PC-9 (cell line): ENCODE measurements at regions not wholly inside any gene's neighbourhood (a gene's known extent, or its start where the extent isn't known, plus 50 kb on each side); places are given as distances from the start of the nearest gene placed in this dataset.
"Not testable (repeated sequence)": the region's sequence is repeated elsewhere in the genome, so short reads cannot be mapped to it uniquely, and the experiment has no call there.

Experiments
- BruUV-seq: library from RNA; stranded (reverse); fragments of 400-500 nt; replicated peaks from 2 replicates; lab custom pipeline; 2021; lab: Mats Ljungman, UMichigan
- CTCF ChIA-PET: fragments of 300-600 bp; sonication (Branson Sonifier 250); formaldehyde crosslinking; loops from one replicate; lab custom pipeline; 2022; ENCODE audit warnings: antibody characterized with exemption; lab: Charles Lee
- POLR2A ChIA-PET: fragments of 300-600 bp; sonication (Branson Sonifier 250); formaldehyde crosslinking; loops from one replicate; lab custom pipeline; 2022; ENCODE audit warnings: antibody characterized with exemption; ENCODE audit not compliant: unreplicated experiment; lab: Charles Lee
- DNase-seq, 2 experiments: peaks; one replicate each; pipeline versions ENCODE4 v3.0.0 to v3.0.0-alpha.2; 2015 to 2022; ENCODE audit warnings: mixed read lengths in 1 of 2
- H2AFZ ChIP-seq: fragments of 200-600 bp; sonication (generic); 2 replicates; pipeline ENCODE4 v1.8.1; 2017; ENCODE audit warnings: antibody characterized with exemption
- H3F3A ChIP-seq: fragments of 200-600 bp; sonication (generic); 2 replicates; pipeline ENCODE4 v1.8.1; 2017; ENCODE audit warnings: antibody characterized with exemption, mild to moderate bottlenecking, low read depth; ENCODE audit not compliant: insufficient read depth
- H3K27ac ChIP-seq: fragments of 200-600 bp; sonication (generic); 2 replicates; pipeline ENCODE4 v1.6.1; 2016; ENCODE audit warnings: mixed run types
- H3K27me3 ChIP-seq: fragments of 200-600 bp; sonication (generic); 2 replicates; pipeline ENCODE4 v1.6.1; 2016; ENCODE audit warnings: low read depth, mixed run types; ENCODE audit not compliant: insufficient read depth
- H3K36me3 ChIP-seq: fragments of 200-600 bp; sonication (generic); 2 replicates; pipeline ENCODE4 v1.6.1; 2016; ENCODE audit warnings: low read depth, mixed run types
- H3K4me1 ChIP-seq: fragments of 200-600 bp; sonication (generic); replicated peaks from 2 replicates; pipeline ENCODE4 v1.6.1; 2016; ENCODE audit warnings: mixed run types; ENCODE audit not compliant: insufficient read depth
- H3K4me2 ChIP-seq: fragments of 200-600 bp; sonication (generic); 2 replicates; pipeline ENCODE4 v1.6.1; 2017; ENCODE audit warnings: mixed run types
- H3K4me3 ChIP-seq: fragments of 200-600 bp; sonication (generic); 2 replicates; pipeline ENCODE4 v1.6.1; 2016; ENCODE audit warnings: mixed run types
- H3K79me2 ChIP-seq: fragments of 200-600 bp; sonication (generic); 2 replicates; pipeline ENCODE4 v1.6.1; 2017; ENCODE audit warnings: low read depth, mixed run types
- H3K9me2 ChIP-seq: fragments of 200-600 bp; sonication (generic); 2 replicates; pipeline ENCODE4 v1.8.1; 2017; ENCODE audit warnings: mild to moderate bottlenecking; ENCODE audit not compliant: insufficient read depth
- H3K9me3 ChIP-seq: fragments of 200-600 bp; sonication (generic); 2 replicates; pipeline ENCODE4 v1.8.1; 2016; ENCODE audit warnings: low read depth; ENCODE audit not compliant: insufficient read depth
- H4K20me1 ChIP-seq: fragments of 200-600 bp; sonication (generic); 2 replicates; pipeline ENCODE4 v1.8.1; 2017; ENCODE audit not compliant: insufficient read depth
- EZH2 ChIP-seq: fragments of 200-600 bp; sonication (generic); IDR thresholded peaks from 2 replicates; pipeline ENCODE4 v1.8.0; 2017; ENCODE audit warnings: antibody characterized with exemption, low read depth
- intact Hi-C: fragments of 100-400 bp; cut with micrococcal nuclease; formaldehyde crosslinking; loops from one replicate; pipeline ENCODE4 v1.10.0; 2022; ENCODE audit not compliant: unreplicated experiment
- TF ChIP-seq, protein P1 (sequence below): fragments of 200-600 bp; sonication (generic); conservative IDR thresholded peaks from 2 replicates; pipeline ENCODE4 v1.6.1; 2017; ENCODE audit warnings: mixed run types, antibody characterized with exemption, mild to moderate bottlenecking, moderate library complexity

DNA sequence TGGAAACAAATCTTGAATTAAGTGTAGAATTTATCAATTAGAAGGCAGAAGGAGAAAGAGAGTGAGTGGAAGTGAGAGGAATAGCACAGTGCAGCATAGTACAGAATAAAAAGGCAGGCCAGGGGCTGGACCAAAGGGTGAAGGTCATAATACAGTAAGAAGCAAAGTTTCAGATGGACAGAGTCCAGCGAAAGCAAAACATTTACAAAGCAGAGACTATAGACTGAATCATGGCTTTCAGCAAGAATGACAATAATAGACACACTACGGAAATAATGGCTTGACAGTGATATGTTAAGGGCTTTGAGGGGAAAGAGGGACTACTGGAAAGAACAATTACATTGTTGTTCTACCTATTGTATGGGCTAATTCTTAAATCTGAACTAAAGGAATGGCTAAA, 249.0 kb upstream of the CHD1 start:
- no peaks in the 10 kb centered on the region for H3F3A ChIP-seq
- no peaks in the 10 kb centered on the region for H3K36me3 ChIP-seq
- H3K9me2 ChIP-seq, result no peaks in the 10 kb centered on the region
- no peak overlapping the region for H3K4me3 ChIP-seq
- TF ChIP-seq EZH2, result no peak
- TF ChIP-seq, protein P1, sequence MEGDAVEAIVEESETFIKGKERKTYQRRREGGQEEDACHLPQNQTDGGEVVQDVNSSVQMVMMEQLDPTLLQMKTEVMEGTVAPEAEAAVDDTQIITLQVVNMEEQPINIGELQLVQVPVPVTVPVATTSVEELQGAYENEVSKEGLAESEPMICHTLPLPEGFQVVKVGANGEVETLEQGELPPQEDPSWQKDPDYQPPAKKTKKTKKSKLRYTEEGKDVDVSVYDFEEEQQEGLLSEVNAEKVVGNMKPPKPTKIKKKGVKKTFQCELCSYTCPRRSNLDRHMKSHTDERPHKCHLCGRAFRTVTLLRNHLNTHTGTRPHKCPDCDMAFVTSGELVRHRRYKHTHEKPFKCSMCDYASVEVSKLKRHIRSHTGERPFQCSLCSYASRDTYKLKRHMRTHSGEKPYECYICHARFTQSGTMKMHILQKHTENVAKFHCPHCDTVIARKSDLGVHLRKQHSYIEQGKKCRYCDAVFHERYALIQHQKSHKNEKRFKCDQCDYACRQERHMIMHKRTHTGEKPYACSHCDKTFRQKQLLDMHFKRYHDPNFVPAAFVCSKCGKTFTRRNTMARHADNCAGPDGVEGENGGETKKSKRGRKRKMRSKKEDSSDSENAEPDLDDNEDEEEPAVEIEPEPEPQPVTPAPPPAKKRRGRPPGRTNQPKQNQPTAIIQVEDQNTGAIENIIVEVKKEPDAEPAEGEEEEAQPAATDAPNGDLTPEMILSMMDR, result no peak
- H4K20me1 ChIP-seq, result no peaks in the 10 kb centered on the region
- POLR2A ChIA-PET, result no interaction called here
- H3K9me3 ChIP-seq, result no peaks in the 10 kb centered on the region
- H3K27ac ChIP-seq, result no peak overlapping the region
- no peaks in the 10 kb centered on the region for H3K27me3 ChIP-seq
- no peak overlapping the region for H2AFZ ChIP-seq
- no peak overlapping the region for H3K4me2 ChIP-seq
- BruUV-seq, result no TSS peak
- CTCF ChIA-PET, result no interaction called here
- no peaks in the 10 kb centered on the region for H3K79me2 ChIP-seq
- H3K4me1 ChIP-seq, result no peaks in the 10 kb centered on the region
- intact Hi-C loops, result no loop called here
- no peak for DNase-seq

DNA sequence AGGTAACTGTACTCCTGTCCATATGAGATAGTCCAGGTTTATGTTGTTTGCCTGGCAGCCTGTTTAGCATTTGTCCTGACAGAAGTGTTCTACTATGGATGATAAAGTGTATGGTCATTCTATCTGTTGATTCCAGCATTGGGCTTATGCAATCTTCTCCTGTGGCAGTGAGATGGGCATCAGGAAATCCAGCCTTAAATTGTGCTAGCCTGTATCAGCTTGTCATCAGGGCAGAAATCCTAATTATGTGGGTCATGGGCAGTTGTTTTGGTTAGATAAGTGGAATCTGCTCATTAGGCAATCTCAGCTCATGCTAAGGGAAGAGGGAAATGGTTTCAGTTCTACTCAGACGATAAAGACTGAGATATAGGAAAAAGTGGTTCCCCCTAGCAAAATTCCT, 247.4 kb upstream of the CHD1 start:
- Histone ChIP-seq H3K36me3 (no peaks in the 10 kb centered on the region), H3K9me2 (no peaks in the 10 kb centered on the region), H3K4me1 (no peaks in the 10 kb centered on the region), H3K4me3 (no peak overlapping the region), H2AFZ (no peak overlapping the region), H3K9me3 (no peaks in the 10 kb centered on the region), H3K27ac (no peak overlapping the region), H3K79me2 (no peaks in the 10 kb centered on the region), H3F3A (no peaks in the 10 kb centered on the region), H3K4me2 (no peak overlapping the region), H3K27me3 (no peaks in the 10 kb centered on the region), H4K20me1 (no peaks in the 10 kb centered on the region)
- POLR2A ChIA-PET, result no interaction called here
- no TSS peak for BruUV-seq
- DNase-seq, result no peak
- intact Hi-C loops, result no loop called here
- TF ChIP-seq EZH2, result no peak
- TF ChIP-seq, protein P1, result no peak
- CTCF ChIA-PET, result no interaction called here

DNA sequence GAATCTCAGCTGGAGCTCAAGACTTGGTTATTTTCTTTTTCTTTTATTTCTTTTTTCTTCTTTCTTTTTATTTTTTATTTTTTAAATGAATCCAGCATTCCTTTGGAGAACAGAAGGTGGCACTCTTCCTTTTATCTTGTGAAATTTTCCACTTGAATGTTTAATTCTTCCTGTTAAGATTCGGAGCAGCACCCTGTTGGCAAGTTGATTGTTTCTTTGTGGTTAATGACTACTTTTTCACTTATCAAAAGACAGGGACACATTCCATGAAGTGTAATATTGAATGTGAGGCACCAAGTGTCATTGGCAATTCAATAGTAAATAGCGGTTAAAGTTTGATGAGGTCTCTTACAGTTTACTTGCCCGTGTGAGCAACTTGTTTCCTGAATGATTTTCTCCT, 240.5 kb upstream of the CHD1 start:
- Histone ChIP-seq H3K9me3 (no peaks in the 10 kb centered on the region), H3K79me2 (no peaks in the 10 kb centered on the region), H2AFZ (no peak overlapping the region), H3K4me2 (no peak overlapping the region), H4K20me1 (no peaks in the 10 kb centered on the region; the same call in 1 of the 2 replicates), H3K9me2 (no peaks in the 10 kb centered on the region), H3K27me3 (no peaks in the 10 kb centered on the region), H3K4me3 (no peak overlapping the region), H3K36me3 (no peaks in the 10 kb centered on the region), H3K4me1 (no peaks in the 10 kb centered on the region), H3F3A (no peaks in the 10 kb centered on the region), H3K27ac (no peak overlapping the region)
- intact Hi-C loops, result no loop called here
- ChIA-PET POLR2A (no interaction called here), CTCF (no interaction called here)
- BruUV-seq, result no TSS peak
- TF ChIP-seq, protein P1, result peak; percentile 58
- TF ChIP-seq EZH2, result no peak
- no peak for DNase-seq

DNA sequence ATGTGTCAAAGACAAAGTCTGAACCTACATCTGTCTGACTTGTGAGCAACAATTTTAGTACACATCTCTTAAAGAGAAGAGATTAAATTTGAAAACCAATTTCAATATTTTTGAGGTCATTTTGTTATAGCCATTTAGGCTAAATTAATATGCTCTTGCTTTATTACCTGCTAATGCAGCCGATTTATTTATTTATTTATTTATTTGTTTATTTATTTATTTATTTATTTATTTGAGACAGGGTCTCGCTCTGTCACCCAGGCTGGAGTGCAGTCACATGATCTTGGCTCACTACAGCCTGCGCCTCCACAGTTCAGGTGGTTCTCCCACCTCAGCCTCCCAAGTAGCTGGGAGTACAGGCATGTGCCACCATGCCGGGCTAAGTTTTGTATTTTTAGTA, 232.7 kb upstream of the CHD1 start:
- H3K4me3 ChIP-seq, H3K9me2 ChIP-seq, H3K27ac ChIP-seq, POLR2A ChIA-PET, H3K4me2 ChIP-seq, H4K20me1 ChIP-seq, H3K4me1 ChIP-seq, intact Hi-C loops, H3F3A ChIP-seq, H2AFZ ChIP-seq, H3K9me3 ChIP-seq, H3K79me2 ChIP-seq, H3K36me3 ChIP-seq, DNase-seq, BruUV-seq, H3K27me3 ChIP-seq, CTCF ChIA-PET: not testable (repeated sequence)
